22Rv1 (cell line): ENCODE measurements at regions not wholly inside any gene's neighbourhood (a gene's known extent, or its start where the extent isn't known, plus 50 kb on each side); places are given as distances from the start of the nearest gene placed in this dataset.

Experiments used
- H3K27ac ChIP-seq: fragments of 450-650 bp; 2 replicates; pipeline ENCODE4 v1.5.1; 2017
- ZFX ChIP-seq: fragments of 450-650 bp; IDR thresholded peaks from 2 replicates; pipeline ENCODE4 v1.6.1; 2017; ENCODE audit warnings: antibody characterized with exemption, borderline replicate concordance
- TF ChIP-seq, protein P1 (sequence below): fragments of 450-650 bp; IDR thresholded peaks from 2 replicates; pipeline ENCODE4 v1.5.1; 2017; ENCODE audit warnings: mild to moderate bottlenecking

DNA sequence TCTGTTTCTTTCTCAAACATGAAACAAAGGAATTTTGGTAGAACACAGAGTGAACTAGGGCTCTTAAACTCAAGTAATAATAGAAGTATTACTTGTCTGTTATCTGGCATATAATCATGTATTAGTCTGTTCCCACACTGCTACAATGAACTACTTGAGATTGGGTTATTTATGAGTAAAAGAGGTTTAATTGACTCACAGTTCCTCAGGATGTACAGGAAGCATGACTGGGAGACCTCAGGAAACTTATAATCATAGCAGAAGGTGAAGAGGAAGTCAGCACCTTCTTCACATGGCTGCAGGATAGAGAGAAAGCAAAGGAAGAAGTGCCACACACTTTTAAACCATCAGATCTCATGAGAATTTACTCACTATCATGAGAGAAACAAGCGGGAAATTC is 273.4 kb downstream of the ETS1 start:
- no peak overlapping the region for H3K27ac ChIP-seq
- TF ChIP-seq, protein P1, sequence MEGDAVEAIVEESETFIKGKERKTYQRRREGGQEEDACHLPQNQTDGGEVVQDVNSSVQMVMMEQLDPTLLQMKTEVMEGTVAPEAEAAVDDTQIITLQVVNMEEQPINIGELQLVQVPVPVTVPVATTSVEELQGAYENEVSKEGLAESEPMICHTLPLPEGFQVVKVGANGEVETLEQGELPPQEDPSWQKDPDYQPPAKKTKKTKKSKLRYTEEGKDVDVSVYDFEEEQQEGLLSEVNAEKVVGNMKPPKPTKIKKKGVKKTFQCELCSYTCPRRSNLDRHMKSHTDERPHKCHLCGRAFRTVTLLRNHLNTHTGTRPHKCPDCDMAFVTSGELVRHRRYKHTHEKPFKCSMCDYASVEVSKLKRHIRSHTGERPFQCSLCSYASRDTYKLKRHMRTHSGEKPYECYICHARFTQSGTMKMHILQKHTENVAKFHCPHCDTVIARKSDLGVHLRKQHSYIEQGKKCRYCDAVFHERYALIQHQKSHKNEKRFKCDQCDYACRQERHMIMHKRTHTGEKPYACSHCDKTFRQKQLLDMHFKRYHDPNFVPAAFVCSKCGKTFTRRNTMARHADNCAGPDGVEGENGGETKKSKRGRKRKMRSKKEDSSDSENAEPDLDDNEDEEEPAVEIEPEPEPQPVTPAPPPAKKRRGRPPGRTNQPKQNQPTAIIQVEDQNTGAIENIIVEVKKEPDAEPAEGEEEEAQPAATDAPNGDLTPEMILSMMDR: no peak
- TF ChIP-seq ZFX: no peak

DNA sequence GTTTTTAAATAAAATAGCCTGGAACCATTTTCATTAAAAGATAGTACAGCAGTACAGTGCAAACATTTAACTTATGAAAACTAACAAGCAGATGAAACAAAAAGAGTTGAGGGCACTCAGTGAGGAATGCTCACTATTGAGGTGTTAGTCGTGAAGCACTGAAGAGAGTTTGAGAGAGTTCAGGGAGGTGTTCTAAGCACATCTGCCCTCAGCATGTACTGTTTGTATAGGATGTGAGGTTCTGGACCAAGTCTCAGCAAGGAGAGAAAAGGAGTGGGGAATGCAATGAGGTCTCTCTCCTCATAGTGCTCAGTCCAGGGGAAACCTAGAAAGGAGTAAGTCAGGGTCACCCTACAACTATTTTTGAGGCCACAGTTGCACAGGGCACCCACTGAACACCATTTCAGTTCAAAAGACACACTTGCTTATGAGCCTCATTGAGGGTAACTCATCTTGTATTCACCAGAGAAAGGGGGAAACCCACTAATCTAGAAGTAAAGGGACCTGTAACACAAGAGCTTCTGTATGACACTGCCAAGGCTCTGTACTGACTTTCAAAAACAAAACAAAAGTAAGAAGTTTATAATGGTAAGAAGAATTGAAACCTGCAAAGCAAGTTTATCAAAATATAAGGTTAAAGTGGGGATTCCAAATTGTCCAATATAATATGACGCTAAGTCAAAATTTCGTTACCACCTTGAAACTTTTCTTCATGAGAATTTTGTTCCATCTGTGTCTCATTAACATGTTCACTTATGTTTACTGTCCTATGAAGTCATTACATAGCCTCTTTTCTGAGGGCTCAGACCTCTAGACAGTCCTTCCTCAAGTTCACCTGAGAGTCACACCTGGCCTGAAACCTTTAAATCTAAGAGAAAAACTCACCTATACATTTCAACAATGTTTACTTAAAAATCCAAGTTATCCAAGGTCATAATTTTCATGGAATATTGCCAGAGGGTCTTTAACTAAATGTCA is 275.3 kb downstream of the ETS1 start:
- H3K27ac ChIP-seq: no peak overlapping the region
- TF ChIP-seq ZFX: no peak
- TF ChIP-seq, protein P1: no peak

DNA sequence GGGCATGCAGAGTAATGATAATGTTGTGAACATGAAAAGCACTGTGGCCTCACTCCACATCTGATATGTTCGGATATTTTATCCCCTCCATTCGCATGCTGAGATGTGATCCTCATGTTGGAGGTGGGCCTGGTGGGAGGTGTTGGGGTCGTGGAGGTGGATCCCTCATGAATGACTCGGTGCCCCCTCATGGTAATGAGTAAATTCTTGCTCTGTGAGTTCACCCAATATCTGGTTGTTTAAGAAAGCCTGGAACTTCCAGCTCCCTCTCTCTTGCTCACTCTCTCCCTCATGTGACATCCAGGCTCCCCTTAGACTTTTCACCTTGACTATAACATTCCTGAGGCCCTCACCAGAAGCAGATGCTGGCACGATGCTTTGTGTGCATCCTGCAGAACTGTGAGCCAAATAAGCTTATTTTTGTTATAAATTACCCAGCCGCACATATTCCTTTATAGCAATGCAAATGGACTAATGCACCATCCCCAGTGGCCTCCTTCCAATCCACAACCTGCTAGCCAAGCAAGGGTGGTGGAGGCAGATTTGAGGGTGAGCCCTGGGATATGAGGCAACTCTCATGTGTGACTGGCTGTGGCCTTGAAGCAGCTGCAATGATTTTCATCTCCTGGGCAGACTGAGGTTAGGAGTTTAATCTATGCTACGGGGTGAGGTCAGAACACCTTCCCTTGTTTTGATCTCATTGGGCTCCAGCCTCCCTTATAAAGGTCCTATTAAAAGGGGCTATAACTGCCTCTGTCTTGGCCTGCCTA is 276.5 kb downstream of the ETS1 start:
- H3K27ac ChIP-seq: no peak overlapping the region
- no peak for TF ChIP-seq ZFX
- TF ChIP-seq, protein P1: no peak

DNA sequence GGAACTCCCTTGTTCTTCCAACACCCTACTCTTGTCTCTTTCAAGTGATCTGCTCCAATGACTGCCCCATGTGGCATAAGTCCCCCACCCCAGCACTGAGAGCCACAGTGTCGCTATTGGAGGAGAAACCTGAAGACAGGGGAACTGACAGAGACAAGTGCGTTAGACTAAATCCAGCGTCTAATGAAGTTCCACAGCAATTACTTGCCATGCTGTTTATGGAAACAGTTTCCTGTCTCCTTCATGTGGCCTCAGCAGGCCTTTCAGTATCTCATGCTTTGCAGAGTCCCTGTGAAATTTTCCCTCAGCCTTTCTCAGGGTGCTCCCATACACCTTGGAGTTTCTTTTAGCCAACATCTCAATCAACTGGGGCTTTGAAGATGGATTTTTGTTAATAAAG is 277.4 kb downstream of the ETS1 start:
- H3K27ac ChIP-seq: no peak overlapping the region
- TF ChIP-seq ZFX: no peak
- TF ChIP-seq, protein P1: no peak

DNA sequence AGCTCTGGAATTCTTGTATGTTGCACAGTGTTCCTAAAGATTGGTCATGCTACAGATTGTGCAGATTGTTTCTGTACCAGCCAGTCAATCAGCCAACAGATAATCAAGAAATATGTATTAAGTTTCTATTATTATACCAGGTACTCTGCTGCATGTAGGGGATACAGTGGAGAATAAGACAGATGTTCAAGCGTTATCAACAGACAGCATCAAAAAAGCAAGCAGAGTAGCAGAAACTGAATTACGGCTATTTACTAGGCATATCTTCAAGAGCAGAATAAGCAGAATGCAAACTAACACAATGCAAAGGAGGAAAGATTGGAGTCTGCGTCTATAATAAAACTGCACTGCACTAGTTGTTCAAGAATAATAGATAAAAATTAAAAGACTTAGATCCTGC is 278.6 kb downstream of the ETS1 start:
- no peak overlapping the region for H3K27ac ChIP-seq
- TF ChIP-seq ZFX: no peak
- TF ChIP-seq, protein P1: no peak

DNA sequence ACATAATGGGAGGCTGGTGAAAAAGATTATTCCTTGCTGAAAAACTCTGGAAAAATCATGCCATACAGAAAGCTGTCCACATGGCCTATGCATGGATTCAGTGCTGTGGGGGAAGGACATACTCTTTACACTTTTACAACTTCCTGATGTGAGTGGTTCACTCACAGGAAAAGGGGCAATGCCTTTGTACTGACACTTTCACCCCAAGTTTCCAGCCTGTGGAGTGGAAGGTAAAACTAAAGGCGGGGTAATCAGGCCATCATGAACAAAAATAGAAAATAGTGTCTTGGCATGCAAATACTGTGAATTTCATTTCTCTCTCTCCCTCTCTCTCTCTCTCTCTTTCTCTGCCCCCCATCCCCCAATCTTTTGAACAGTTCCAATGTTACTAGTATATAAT is 281.8 kb downstream of the ETS1 start:
- no peak overlapping the region for H3K27ac ChIP-seq
- TF ChIP-seq ZFX: no peak
- TF ChIP-seq, protein P1: no peak
